Retinal pigment epithelial cell (primary cell): ENCODE measurements at regions not wholly inside any gene's neighbourhood (a gene's known extent, or its start where the extent isn't known, plus 50 kb on each side); places are given as distances from the start of the nearest gene placed in this dataset.
"Not testable (repeated sequence)": the region's sequence is repeated elsewhere in the genome, so short reads cannot be mapped to it uniquely, and the experiment has no call there.

Source experiments
- DNase-seq: peaks from one replicate; pipeline ENCODE4 v3.0.0-alpha.2; 2010; ENCODE audit warnings: low read depth
- H3K4me3 ChIP-seq: 2 replicates; pipeline ENCODE4 v1.5.1; 2011; ENCODE audit warnings: mild to moderate bottlenecking, low read length, control low read depth, moderate library complexity
- TF ChIP-seq, protein P1 (sequence below): conservative IDR thresholded peaks from 2 replicates; pipeline ENCODE4 v1.5.1; 2011; ENCODE audit warnings: low read depth, low read length, control low read depth, inconsistent platforms

DNA sequence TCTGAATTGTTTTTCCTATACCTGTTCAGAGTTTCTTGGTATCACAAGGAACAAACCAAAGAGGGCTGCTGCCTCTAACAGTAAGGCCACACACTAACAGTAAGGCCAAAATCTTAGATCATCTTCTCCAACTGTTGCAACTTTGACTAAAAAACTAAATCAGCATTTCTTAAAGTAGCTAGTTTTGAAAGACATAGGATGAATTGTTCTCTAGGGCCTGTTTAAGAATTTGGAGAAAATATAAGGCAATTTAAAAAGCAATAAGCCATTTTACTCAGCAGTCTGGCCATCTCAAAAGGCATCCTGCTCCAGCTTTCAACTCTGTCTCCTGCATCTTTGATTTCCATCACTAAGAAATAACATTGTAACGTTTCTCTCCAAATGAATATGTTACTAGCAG is 105.0 kb upstream of the MON1B start:
- TF ChIP-seq, protein P1, sequence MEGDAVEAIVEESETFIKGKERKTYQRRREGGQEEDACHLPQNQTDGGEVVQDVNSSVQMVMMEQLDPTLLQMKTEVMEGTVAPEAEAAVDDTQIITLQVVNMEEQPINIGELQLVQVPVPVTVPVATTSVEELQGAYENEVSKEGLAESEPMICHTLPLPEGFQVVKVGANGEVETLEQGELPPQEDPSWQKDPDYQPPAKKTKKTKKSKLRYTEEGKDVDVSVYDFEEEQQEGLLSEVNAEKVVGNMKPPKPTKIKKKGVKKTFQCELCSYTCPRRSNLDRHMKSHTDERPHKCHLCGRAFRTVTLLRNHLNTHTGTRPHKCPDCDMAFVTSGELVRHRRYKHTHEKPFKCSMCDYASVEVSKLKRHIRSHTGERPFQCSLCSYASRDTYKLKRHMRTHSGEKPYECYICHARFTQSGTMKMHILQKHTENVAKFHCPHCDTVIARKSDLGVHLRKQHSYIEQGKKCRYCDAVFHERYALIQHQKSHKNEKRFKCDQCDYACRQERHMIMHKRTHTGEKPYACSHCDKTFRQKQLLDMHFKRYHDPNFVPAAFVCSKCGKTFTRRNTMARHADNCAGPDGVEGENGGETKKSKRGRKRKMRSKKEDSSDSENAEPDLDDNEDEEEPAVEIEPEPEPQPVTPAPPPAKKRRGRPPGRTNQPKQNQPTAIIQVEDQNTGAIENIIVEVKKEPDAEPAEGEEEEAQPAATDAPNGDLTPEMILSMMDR: no peak
- no peak for DNase-seq
- no peak overlapping the region for H3K4me3 ChIP-seq

DNA sequence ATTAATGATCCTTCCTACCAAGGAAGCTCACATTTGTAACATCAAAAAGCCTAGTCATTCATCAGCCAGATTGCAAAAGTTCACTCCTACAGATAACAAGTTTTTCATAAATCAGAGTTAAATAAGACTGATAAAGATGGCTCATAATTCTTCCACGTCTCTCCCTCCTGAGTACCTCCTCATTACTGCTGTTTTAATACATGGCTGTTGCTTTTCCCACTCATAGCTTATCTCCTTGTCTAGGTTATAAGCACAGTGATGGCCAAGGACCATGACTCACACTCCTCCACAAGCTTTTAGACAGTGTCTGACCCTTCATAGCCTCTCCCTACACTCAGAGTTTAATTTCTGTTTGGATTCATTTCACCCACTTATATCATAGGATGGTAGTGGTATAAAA is 100.9 kb upstream of the MON1B start:
- DNase-seq: no peak
- H3K4me3 ChIP-seq: no peak overlapping the region
- TF ChIP-seq, protein P1: no peak

DNA sequence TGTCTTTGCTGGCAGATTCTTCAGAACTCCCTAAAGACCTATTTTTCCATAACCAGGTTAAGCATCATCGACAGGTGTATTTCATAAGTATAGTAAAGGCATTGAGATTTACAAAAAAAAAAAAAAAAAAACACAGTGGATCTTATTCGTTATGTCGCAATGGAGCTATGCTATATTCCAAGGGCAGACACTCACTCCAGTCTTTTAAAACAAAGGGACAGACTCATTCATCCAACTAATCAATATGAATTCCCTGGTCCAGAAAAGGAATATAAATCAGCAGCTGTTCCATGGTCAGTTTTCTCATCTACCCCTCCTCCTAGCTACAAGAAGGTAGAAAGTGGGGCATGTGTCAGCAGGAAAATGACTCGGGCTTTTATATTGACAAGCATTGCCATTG is 97.7 kb upstream of the MON1B start:
- TF ChIP-seq, protein P1: no peak
- no peak overlapping the region for H3K4me3 ChIP-seq
- no peak for DNase-seq

DNA sequence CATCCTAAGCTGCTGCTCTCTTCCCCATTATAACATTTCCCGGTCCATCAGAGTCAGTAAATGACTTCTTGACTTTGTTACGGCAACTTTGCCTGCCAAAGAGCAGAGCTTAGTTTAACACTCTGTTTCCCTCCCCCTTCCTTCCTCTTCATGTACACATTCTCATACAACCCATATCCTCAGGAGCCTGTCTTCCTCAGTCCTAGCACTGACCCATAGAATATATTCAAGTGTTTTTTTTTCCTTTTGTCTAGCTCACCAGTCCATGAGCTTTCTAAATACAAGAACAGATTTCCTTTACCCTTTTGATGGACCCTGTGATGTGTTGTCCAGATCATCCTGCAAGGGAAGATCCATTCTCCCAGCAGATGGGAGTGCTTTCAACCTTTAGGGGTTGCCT is 97.0 kb upstream of the MON1B start:
- no peak for DNase-seq
- TF ChIP-seq, protein P1: no peak
- no peak overlapping the region for H3K4me3 ChIP-seq

DNA sequence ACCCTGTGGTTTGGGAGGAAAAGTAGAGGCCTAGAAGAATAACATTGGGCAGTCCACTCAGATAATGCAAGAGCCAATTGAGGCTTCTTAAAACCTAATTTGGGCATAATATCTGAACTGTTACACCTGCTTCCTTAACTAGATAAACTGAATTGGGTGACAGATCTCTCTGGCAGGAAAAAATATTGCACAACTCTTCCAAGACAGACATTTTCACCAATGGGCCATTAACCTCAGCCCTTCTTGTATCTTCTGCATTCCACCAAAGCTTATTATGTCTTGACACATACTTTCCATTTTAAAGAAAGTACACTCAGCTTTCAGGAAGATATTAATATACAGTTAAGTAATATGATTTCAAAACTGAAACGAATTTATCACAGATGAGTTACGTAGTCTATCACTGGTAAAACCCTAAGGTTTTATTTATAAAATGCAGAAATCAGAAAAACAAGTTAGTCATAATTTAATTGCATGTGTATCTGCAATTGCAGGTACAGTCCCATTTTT is 79.9 kb upstream of the MON1B start:
- TF ChIP-seq, protein P1: no peak
- no peak for DNase-seq
- H3K4me3 ChIP-seq: no peak overlapping the region

DNA sequence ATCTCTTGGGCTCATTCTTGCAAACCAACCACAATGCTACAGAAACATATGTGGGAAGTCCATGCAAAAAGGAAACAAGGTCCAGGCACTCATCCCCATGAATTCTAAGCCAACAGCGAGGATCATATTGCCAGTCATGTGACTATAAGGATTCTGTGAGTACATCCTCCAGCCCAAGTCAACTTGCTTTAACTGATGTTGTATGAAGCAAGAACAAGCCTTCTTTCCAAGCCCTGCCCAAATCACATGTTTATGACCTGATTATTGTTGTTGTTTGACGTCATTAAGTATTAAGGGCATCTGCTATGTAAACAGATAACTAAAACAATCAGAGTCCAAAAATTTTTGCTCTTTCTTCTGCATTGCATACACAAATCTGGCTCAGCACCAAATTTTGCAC is 78.2 kb upstream of the MON1B start:
- TF ChIP-seq, protein P1: no peak
- DNase-seq: no peak
- H3K4me3 ChIP-seq: no peak overlapping the region

DNA sequence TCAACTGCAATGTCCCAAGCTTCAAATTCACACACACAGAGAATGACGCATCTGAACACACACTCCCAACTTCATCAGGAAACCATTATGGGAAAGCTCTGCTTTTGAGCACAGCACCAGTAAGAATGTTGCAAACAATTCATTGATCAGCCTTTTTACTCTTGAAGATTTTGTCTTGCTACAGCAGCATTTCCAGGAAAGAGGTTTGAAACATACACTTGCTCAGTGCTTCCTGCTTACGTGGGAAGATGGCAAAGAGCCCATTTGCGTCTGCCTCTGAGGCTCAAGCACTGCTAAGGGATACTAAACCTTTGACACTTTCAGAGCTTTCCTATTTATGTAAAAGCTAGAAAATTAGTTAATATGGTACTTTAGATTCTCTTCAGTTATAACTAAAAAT is 77.2 kb upstream of the MON1B start:
- no peak overlapping the region for H3K4me3 ChIP-seq
- TF ChIP-seq, protein P1: no peak
- no peak for DNase-seq

DNA sequence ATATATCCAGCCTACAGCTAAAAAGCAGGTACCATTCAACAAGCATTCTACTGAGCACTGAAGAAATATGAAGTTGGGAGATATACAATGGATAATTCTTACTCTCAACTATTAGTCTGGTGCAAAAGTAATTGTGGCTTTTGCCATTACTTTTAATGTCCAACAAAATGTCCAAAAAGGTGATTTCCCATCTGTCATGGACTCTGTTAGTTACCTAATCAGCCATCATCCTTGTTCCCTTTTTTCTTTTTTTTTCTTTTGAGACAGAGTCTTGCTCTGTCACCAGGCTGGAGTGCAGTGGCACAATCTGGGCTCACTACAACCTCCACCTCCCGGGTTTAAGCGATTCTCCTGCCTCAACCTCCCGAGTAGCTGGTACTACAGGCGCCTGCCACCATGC is 76.6 kb upstream of the MON1B start:
- not testable (repeated sequence) for DNase-seq

More for the DNA sequence above, 76.6 kb upstream of the MON1B start:
- H3K4me3 ChIP-seq: not testable (repeated sequence)
